ENCODE measurements at regions not wholly inside any gene's neighbourhood (a gene's known extent, or its start where the extent isn't known, plus 50 kb on each side); places are given as distances from the start of the nearest gene placed in this dataset.
A peak's percentile ranks its signal among the peaks of the same experiment; 100 is the strongest.

DNA sequence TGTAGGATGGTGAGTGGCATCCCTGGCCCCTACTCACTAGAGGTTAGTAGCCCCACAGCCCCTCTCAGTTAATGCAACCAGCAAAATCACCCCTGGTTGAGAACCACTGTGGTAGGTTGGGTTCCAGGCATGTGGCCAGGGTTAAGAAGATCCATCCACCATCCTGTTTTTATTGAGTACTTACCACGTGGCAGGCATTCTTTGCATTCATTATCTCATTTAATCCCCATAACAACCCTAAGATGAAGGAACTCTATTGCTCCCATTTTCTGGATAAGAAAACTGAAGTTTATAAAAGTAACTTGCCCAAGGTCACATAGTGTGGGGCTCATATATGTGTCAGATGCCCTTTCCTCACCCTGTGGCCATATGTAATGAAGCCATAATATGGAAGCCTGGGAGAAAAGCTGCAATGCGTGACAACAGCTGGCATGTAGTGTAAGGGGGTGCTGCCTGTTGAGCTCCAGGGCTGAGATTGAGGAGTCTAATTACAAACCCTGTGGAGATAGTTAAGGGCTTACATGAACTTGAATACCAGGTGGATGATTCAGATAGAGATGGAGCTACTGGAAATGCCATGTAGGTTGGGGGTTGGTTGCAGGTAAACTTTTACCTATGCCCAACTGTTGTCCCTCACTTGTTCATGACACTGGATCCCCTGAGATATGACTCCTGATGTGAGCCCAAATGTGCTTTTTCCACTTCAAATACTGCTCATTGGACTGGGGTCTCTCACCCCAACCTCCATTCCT is 100.2 kb upstream of the PGRMC2 start:
- DNase-seq (ENCODE audit: low spot score) (no peak), ATAC-seq (no peak)
- intact Hi-C loops (cut with DNase I) = no loop called here

DNA sequence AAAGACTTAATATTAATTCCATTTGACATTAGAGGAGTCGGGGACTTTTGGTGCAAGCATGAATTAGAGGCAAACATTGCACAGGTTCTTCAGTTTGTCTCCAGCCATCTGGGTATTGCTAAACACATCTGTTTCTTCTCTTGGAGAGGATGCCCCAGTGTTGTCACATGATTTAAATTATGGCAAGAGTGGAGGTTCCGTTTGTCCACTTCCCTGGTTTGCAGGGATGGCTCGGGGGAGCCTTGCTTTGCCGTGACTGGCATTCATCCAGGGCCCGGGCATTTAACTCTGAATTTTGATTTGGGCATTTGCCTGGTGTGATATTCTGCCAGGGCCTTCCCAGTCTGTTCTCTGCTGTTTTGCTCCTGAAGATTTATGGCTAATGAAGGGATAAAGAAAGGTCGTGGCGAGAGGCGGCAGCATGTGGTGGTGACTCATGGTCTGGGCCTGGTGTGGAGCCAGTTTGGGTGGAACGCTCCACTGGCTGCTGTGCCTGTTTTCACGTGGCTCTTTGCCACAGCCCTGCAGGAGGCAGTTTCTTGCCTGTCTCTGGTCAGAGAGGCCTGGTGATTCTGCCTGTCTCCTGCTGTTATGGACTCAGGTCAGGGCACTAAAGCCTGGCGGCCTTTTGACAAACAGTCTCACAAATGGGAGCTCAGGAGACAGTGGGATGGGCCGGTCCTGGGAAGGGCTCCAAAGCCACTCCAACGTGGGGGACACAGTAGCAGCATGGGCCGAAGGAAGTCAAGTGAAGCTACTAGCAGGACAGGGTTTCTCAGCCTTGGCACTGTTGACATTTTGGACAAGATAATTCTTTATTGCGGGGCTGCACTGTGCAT is 99.4 kb upstream of the PGRMC2 start:
- intact Hi-C loops (cut with DNase I) = no loop called here

DNA sequence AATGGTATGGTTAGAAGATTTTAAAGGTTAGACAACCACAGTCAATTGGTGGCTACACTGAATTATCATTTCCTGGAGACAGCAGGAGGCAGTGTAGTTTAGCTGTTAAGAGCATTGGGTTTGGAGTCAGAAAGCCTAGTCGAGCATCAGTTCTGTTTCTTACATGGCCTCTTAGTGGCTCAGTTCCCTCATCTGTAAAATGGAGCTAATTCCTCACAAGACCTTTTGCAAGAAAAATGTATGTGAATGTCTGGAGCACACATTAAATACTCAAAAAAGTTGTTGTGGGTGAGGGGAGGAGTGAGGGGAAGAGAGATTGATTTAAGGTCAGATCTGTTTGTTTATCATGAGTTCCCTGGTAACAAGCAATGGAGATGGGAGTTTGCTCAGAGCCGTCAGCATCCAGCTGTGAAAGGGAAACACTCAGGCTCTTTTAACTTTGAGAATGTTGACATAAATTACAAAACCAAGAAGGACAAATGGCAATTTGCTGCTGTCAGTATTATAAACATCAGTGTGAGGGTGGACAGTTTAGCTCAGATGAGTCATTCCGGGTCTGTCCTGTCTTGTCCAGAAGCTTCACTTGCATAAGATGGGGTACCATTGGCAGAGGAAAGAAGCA is 98.2 kb upstream of the PGRMC2 start:
- DNase-seq (ENCODE audit: low spot score) (no peak), ATAC-seq (peak; percentile 32)
- intact Hi-C loops (cut with DNase I) = no loop called here

More for the DNA sequence above, 99.4 kb upstream of the PGRMC2 start:
- DNase-seq (ENCODE audit: low spot score) = peak; percentile 92
- ATAC-seq = peak; percentile 97

DNA sequence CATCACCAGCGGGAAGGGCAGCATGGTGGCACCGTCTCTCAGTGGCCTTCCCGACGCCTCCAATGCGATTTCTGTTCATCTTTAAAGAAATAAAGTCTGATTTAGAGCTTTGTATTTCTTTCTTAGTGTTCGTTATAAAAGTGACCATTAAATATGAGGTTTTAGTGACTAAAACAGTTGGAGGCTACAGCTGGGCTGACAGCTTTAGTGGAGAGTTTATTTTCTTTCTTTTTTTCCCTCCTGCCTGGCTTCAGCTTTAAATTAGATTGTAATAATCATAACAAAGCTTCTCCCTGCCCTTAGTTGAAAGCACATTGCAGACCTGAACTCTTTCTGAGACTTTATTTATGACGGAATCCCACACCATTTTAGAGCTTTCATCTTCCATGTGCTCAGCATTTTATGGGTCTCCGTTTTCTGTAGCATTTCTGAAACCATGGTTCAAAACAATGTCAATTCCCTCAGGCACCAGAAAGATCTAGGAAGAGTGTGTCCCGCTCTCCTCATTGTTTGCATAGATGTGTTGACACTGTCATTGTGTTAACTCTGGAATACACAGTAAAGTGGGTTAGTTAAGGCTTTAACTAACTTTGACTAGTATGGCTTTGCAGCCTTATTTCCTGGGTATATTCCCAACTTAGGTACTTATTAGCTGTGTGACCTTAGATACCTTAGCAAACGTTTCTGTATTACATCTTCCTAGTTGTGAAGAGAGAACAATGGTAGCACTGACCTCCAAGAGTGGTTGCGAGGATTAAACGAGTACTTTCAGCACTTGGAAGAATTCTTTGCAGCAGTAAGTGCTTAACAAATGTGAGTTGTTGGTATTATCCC is 97.4 kb upstream of the PGRMC2 start:
- DNase-seq (ENCODE audit: low spot score) = no peak
- intact Hi-C loops (cut with DNase I) = no loop called here
- no peak for ATAC-seq

DNA sequence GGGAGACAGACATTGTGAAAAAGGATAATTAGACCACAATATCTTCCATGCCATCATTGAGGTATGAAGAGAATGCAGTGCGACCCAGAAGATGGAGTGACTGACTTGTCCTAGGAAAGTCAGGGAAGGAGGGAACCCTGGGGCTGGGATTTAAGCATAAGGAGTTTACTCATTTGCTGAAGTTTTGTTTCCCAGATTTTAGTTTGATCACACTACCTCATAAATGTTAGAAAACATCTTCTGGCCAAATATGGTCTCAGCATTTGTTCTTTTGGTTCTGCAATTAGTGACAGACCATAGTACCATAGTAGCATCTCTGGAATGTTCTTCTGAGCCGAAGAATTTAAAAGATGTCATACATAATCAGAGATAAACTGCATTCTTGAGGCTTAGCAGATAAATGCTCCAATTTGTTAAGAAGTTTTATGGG is 96.5 kb upstream of the PGRMC2 start:
- no peak for DNase-seq (ENCODE audit: low spot score)
- no peak for ATAC-seq
- intact Hi-C loops (cut with DNase I) = no loop called here

DNA sequence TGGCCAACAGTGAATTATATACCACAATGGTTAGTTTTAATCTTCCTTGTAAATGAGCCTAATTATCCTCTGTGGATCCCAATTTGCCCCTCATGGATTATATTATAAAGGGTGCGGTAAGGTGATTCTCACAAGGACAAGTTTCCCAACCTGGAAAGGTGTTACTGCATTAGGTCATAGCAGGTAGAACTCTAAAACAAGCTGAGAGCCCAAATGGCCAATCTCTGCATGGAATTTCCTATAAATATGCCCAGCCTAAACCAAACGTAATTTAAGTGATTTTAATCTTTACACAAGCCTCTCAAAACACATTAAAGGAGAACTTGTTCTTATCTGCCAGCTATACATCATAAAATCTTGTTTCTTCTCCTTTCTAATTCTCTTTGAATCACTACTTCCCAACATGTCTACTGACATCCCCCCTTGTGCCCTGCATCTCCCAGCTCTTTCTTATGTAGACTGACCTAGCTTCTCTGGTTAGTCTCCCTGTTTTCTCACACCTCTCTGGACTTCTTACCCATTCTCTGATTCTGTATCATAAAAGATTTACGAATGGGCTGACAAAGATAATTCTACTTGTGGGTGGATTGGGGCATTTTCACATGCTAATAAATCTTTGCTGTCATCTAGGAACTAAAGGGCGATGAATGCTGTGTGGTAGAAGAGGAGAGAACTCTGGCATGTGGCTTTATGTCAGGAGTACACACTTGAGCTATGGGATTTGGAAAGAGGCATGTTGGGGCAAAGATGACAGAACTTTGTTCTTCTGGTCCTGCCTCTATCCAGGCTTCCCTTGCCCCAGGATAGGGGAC is 94.3 kb upstream of the PGRMC2 start:
- ATAC-seq (no peak), DNase-seq (ENCODE audit: low spot score) (no peak)
- intact Hi-C loops (cut with DNase I) = no loop called here

DNA sequence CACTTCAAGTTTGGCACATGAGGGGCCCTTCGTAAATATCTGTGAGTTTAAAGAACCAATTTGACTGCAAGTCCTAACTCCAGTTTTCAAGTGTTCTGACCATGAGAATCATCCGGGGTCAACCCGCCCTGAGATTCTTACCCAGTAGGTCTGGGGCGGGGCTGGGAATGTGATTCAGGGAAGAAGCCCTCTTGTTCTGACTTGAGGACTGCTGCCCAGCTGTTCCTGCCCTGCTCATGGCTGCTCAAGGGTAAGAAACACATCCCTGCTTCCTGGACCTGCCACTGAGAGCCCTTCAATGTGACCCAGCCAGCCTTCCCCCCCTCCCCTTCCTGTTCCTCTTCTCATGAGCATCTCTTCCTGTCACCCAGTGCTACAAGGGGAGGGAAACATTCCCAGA is 92.7 kb upstream of the PGRMC2 start:
- intact Hi-C loops (cut with DNase I) = no loop called here
- ATAC-seq (peak; percentile 38), DNase-seq (ENCODE audit: low spot score) (no peak)

DNA sequence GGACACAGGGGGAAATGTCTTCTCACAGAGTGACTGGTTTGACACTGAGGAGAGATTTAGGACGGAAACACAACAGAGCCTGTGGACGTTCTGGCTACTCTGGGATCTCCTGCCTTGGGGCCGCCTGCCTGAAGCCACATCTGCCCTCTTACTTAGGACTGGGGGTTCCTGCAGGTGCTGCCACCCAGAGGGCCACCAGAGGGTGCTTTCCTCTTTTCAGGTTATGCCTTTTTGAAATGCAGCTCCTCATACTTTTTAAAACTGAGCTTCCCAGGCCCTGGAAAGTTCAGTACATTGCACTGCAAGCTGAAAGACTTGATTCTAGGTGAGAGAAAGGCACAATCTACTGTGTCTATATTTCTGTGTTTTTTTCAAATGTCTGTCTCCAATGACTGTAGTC is 92.2 kb upstream of the PGRMC2 start:
- peak; percentile 45 for ATAC-seq
- intact Hi-C loops (cut with DNase I) = no loop called here
- no peak for DNase-seq (ENCODE audit: low spot score)

DNA sequence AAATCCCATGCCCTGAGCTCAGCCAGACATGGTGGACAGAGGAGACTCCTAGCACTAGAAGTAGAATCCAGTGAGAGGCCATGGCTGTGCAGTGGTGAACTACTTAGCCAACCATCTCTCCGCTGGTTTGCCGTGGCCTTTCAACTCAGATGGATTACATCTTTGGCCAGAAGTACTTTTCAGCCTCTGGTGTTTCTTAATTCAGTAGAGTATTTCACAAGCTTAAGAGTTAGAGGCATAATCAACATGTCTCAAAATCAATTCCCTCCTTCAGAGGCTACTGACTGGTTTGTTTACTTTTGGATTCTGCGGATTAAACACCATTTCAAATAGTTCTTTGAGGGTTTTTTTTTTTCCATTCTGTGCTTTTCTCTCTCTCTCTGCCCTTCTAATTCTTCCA is 91.1 kb upstream of the PGRMC2 start:
- peak; percentile 32 for ATAC-seq
- DNase-seq (ENCODE audit: low spot score) = no peak
- intact Hi-C loops (cut with DNase I) = no loop called here

DNA sequence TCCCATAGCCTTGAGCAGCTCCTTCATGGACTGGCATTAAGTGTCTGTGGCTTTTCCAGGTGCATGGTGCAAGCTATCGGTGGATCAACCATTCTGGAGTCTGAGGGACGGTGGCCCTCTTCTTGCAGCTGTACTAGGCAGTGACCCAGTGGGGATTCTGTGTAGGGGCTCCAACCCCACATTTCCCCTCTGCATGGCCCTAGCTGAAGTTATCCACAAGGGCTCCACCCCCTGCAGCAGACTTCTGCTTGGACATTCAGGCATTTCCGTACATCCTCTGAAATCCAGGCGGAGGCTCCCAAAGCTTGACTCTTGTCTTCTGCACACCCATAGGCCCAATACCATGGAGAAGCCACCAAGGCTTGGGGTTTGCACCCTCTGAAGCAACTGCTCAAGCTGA is 89.3 kb upstream of the PGRMC2 start:
- intact Hi-C loops (cut with DNase I) = no loop called here
- ATAC-seq = no peak
- DNase-seq (ENCODE audit: low spot score) = no peak

DNA sequence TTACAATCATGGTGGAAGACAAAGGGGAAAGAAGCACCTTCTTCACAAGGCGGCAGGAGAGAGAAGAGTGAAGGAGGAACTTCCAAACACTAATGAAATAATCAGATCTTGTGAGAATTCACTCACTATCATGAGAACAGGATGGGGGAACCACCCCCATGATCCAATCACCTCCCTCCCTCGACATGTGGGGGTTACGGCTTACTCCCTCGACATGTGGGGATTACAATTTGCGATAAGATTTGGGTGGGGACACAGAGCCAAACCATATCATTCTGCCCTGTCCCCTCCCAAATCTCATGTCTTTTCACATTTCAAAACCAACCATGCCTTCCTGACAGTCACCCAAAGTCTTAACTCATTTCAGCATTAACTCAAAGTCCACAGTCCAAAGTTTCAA is 88.7 kb upstream of the PGRMC2 start:
- intact Hi-C loops (cut with DNase I) = no loop called here
- no peak for ATAC-seq
- no peak for DNase-seq (ENCODE audit: low spot score)

DNA sequence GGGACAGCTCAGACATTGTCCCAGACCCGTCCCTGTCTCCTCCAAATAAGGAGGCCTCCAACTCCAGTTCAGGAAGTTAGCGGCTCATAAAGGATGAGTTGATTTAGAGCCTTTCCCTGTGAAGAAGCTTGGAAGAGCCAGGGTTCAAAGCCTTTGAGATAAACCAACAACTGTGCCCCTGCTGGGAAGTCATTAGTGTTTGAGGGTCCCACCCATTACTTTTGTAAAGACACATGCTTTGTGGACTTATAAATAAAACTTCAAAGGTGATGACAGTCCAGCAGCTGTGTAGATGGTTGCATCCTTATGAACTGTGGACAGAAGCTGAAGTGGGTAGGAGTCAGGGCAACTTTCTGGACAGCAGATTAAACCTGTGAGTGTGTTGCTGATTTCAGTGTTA is 86.0 kb upstream of the PGRMC2 start:
- ATAC-seq (no peak), DNase-seq (ENCODE audit: low spot score) (no peak)
- intact Hi-C loops (cut with DNase I) = no loop called here

DNA sequence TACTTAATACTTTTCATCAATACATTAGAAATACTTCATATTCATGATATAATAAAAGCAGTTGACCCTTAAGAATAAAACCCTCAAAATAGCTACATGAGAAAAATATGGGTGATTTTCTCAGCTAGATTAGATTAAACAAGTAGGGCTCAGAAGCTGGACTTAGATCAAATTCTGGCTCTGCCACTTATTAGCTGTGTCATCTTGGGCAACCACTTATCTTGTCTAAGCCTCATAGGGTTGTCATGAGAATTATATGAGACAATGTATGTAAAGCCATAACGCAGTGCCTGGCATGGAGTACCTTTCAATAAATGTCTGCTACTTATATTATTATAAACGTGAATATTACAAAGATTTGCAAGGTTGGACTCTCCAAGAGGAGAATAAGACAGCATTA is 84.3 kb upstream of the PGRMC2 start:
- no peak for DNase-seq (ENCODE audit: low spot score)
- intact Hi-C loops (cut with DNase I) = no loop called here
- no peak for ATAC-seq

DNA sequence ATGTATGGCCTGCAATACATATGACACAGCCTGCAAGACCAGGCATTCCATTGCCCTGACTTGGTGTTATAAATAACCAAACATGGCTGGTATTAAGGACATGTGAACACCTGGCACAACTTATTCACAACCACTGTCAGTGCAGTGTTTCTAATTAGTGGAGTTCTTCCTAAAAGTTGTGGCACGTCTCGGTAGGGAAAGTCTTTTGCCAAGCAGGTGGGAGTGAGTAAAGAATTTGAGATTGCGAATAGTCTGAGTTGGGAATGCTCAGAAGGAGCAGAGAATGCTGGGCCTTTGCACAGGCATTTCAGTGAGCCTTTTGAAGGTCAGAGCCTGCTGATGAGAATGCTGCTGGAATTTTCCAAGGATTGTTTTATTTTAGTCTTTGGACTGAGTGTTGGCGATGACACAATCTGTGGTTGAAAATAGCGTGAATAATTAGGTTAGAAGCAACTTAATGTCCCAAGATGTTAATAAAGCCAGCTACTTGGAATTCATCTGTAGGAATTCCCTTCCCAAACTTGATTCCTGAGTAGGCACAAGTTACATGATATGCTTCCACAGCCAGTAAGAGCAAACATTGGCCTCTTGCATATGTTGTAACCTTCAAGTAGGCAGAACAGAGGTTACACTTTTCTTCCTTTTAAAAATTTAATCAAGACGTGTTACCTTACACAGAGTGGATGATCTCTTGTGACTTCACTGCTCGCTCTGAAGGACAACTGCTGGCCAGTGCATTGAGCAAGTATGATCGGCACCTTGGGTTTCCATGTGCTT is 83.6 kb upstream of the PGRMC2 start:
- DNase-seq (ENCODE audit: low spot score) (no peak), ATAC-seq (peak; percentile 78)
- intact Hi-C loops (cut with DNase I) = no loop called here

DNA sequence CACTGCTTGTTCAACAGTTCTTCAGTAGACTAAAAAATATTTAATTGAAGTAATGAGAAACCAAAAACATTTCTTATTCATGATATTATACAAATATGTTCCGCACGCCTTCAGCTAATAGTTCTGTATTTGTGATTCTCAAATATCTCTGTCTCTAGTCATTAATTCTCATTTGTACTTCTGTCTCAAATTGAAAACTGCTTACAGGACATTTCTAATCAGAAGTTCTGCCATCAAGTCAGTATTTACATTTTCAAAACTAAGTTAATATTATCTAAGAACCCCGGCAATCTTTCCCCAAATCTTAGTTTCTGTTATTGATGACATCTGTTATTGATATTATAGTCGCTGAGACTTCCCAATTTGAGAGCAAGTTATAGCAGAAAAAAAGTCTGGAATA is 78.6 kb upstream of the PGRMC2 start:
- DNase-seq (ENCODE audit: low spot score) (no peak), ATAC-seq (no peak)
- intact Hi-C loops (cut with DNase I) = no loop called here

DNA sequence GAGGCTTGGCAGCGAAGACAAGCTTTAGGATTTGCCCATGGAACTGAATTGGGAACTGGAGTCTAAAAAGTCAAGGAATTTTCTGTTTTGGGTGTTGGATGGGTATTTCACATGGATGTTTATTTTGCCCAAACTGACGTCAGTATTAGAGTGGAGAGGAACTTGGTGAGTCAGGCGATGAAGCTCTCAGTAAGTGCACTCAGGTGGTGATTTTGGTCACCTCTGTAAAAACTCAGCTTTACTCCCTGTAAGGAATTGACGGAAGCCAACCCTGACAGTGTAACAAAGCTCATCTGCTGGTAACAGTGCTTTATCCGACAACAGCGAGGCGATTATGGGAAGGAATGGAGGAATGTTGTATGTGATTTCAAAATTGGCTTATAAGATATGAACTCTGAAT is 77.0 kb upstream of the PGRMC2 start:
- ATAC-seq (no peak), DNase-seq (ENCODE audit: low spot score) (no peak)
- intact Hi-C loops (cut with DNase I) = no loop called here

DNA sequence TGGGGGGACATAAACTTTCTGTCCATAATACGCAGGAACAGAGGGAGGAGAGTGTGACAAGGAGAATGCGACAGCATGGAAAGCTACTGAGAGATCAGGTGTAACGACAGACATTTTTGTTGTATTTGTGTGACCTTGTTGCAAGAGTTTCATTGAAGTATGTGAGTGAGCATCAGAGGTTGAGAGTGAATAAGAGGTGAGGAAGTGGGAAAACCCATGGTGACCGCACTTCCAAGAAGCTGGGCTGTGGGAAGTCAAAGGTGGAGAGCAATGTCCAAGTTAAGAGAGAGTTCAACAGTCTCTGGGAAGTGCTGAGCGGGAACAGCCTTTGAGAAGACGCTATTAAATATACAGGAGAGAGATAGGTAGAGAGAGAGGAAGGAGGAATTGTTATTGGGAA is 76.4 kb upstream of the PGRMC2 start:
- intact Hi-C loops (cut with DNase I) = no loop called here
- no peak for DNase-seq (ENCODE audit: low spot score)
- no peak for ATAC-seq

DNA sequence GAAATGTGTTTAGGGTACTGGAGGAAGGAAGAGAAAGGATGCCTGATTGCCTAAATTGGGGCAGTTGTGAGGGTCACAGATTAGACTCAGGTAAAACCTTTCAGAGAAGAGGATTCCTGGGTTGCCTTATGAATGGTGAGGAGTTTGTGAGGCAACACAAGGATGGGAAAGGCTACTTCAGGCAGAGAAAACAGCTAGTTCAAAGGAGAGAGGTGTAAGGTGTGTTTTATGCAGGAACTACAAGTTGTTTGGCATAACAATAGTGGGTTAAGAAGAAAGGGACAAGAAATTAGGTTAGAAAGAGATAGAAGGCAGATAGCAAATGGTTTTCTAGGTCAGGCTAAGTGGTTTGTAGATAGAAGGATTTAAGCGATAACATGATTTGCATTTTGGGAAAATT is 75.1 kb upstream of the PGRMC2 start:
- no peak for ATAC-seq
- intact Hi-C loops (cut with DNase I) = no loop called here
- DNase-seq (ENCODE audit: low spot score) = no peak

Measured in sciatic nerve (tissue), 2 donors.